Liver (tissue), 7 donors: ENCODE measurements at regions not wholly inside any gene's neighbourhood (a gene's known extent, or its start where the extent isn't known, plus 50 kb on each side); places are given as distances from the start of the nearest gene placed in this dataset.

Experiments used
- DNase-seq: peaks from one replicate; pipeline ENCODE4 v3.0.0-alpha.2; 2017; ENCODE audit warnings: low spot score
- H3K27ac ChIP-seq, 2 donors: one replicate each; pipeline ENCODE4 v1.7.0; 2013; ENCODE audit warnings: inconsistent platforms in 2 of 2, low read length in 2 of 2, control low read depth in 1 of 2, low read depth in 1 of 2, mild to moderate bottlenecking in 1 of 2
- H3K27me3 ChIP-seq, 4 donors: one replicate each; pipeline versions ENCODE4 v1.6.1 to v1.7.0; 2013; ENCODE audit warnings: low read length in 3 of 4, inconsistent platforms in 1 of 4, mild to moderate bottlenecking in 1 of 4, moderate library complexity in 1 of 4; ENCODE audit not compliant: control insufficient read depth in 4 of 4, insufficient read depth in 4 of 4
- H3K36me3 ChIP-seq, 4 donors: one replicate each; pipeline versions ENCODE4 v1.6.1 to v1.7.0; 2013; ENCODE audit warnings: low read length in 3 of 4, mild to moderate bottlenecking in 3 of 4, low read depth in 1 of 4, moderate library complexity in 1 of 4; ENCODE audit not compliant: control insufficient read depth in 4 of 4, insufficient read depth in 3 of 4
- H3K4me1 ChIP-seq, 4 donors: one replicate each; pipeline versions ENCODE4 v1.6.1 to v1.7.0; 2013; ENCODE audit warnings: low read length in 3 of 4, mild to moderate bottlenecking in 3 of 4, moderate library complexity in 1 of 4; ENCODE audit not compliant: control insufficient read depth in 4 of 4, insufficient read depth in 4 of 4
- H3K4me3 ChIP-seq, 3 donors: one replicate each; pipeline versions ENCODE4 v1.6.1 to v1.7.0; 2013; ENCODE audit warnings: low read length in 3 of 3, control low read depth in 1 of 3, low read depth in 1 of 3, mild to moderate bottlenecking in 1 of 3
- H3K9ac ChIP-seq, 2 donors: one replicate each; pipeline ENCODE4 v1.7.0; 2013; ENCODE audit warnings: low read length in 2 of 2, mild to moderate bottlenecking in 2 of 2, moderate library complexity in 2 of 2, control low read depth in 1 of 2, low read depth in 1 of 2
- H3K9me3 ChIP-seq, 4 donors: one replicate each; pipeline versions ENCODE4 v1.6.1 to v1.7.0; 2013; ENCODE audit warnings: low read length in 3 of 4; ENCODE audit not compliant: control insufficient read depth in 4 of 4
- ATF3 ChIP-seq: IDR thresholded peaks from 2 replicates; pipeline ENCODE4 v1.6.1; 2016; ENCODE audit warnings: antibody characterized with exemption
- EGR1 ChIP-seq, 2 donors: IDR thresholded peaks; 2 replicates each; pipeline ENCODE4 v1.6.1; 2016 to 2018; ENCODE audit warnings: antibody characterized with exemption in 2 of 2, low read depth in 2 of 2
- FOXA1 ChIP-seq: IDR thresholded peaks from 2 replicates; pipeline ENCODE4 v1.6.1; 2016; ENCODE audit warnings: antibody characterized with exemption
- FOXA2 ChIP-seq: IDR thresholded peaks from 2 replicates; pipeline ENCODE4 v1.6.1; 2016; ENCODE audit warnings: antibody characterized with exemption
- GABPA ChIP-seq, 2 donors: IDR thresholded peaks in 1 of 2; conservative IDR thresholded peaks in 1 of 2; 2 replicates each; pipeline ENCODE4 v1.6.1; 2016; ENCODE audit warnings: antibody characterized with exemption in 2 of 2, mild to moderate bottlenecking in 1 of 2, moderate library complexity in 1 of 2
- HNF4A ChIP-seq, 2 donors: conservative IDR thresholded peaks; 2 replicates each; pipeline ENCODE4 v1.6.1; 2016; ENCODE audit warnings: antibody characterized with exemption in 2 of 2, mild to moderate bottlenecking in 2 of 2
- HNF4G ChIP-seq: IDR thresholded peaks from 2 replicates; pipeline ENCODE4 v1.6.1; 2016; ENCODE audit warnings: antibody characterized with exemption
- JUND ChIP-seq, 2 donors: IDR thresholded peaks; 2 replicates each; pipeline ENCODE4 v1.6.1; 2016; ENCODE audit warnings: antibody characterized with exemption in 2 of 2
- MAX ChIP-seq: IDR thresholded peaks from 2 replicates; pipeline ENCODE4 v1.6.1; 2016; ENCODE audit warnings: antibody characterized with exemption
- NR2F2 ChIP-seq: IDR thresholded peaks from 2 replicates; pipeline ENCODE4 v1.6.1; 2016; ENCODE audit warnings: antibody characterized with exemption
- RAD21 ChIP-seq, 2 donors: IDR thresholded peaks; 2 replicates each; pipeline ENCODE4 v1.6.1; 2016; ENCODE audit warnings: antibody characterized with exemption in 2 of 2, mild to moderate bottlenecking in 2 of 2
- REST ChIP-seq: IDR thresholded peaks from 2 replicates; pipeline ENCODE4 v1.6.1; 2016; ENCODE audit warnings: antibody characterized with exemption, mild to moderate bottlenecking
- RXRA ChIP-seq, 2 donors: IDR thresholded peaks; 2 replicates each; pipeline ENCODE4 v1.6.1; 2017 to 2018; ENCODE audit warnings: antibody characterized with exemption in 2 of 2, mild to moderate bottlenecking in 1 of 2
- TAF1 ChIP-seq: conservative IDR thresholded peaks from 2 replicates; pipeline ENCODE4 v1.6.1; 2016; ENCODE audit warnings: antibody characterized with exemption, mild to moderate bottlenecking
- YY1 ChIP-seq: IDR thresholded peaks from 2 replicates; pipeline ENCODE4 v1.6.1; 2016; ENCODE audit warnings: antibody characterized with exemption, mild to moderate bottlenecking
- ZBTB33 ChIP-seq: IDR thresholded peaks from 2 replicates; pipeline ENCODE4 v1.6.1; 2016; ENCODE audit warnings: antibody characterized with exemption
- WGBS: extraction: QIAGEN DNeasy Blood & Tissue Kit; methylation state at CpG from one replicate; pipeline ENCODE4 v1.1.7; 2013; 5-methylcytosine and 5-hydroxymethylcytosine counted together
- donor health status: healthy.
- donor health status: healthy.
- donor health status: healthy.
- donor health status: healthy.

GRCh38 chr11:34757026-34757451, 136.1 kb downstream of the EHF start:
- no peak overlapping the region for H3K4me3 ChIP-seq
- TF ChIP-seq MAX (no peak), YY1 (no peak), ATF3 (no peak), EGR1 (IDR thresholded peaks at IDR 0.05; ENCODE audit: low read depth in 2 of 2) (no peak), RAD21 (IDR thresholded peaks at IDR 0.05) (no peak), REST (no peak), HNF4G (no peak)
- no peak overlapping the region for H3K9ac ChIP-seq
- no peak for DNase-seq
- H3K4me1 ChIP-seq = peaks cover 0 to 7% (median 0%) of the 10 kb centered on the region in 4 donors
- WGBS = 69% methylated on average over 1 of the region's 1 CpG
- no peaks in the 10 kb centered on the region for H3K27me3 ChIP-seq
- no peaks in the 10 kb centered on the region for H3K9me3 ChIP-seq
- no peak overlapping the region for H3K27ac ChIP-seq
- no peaks in the 10 kb centered on the region for H3K36me3 ChIP-seq

- H3K9me3 ChIP-seq = no peaks in the 10 kb centered on the region
- no peaks in the 10 kb centered on the region for H3K27me3 ChIP-seq
- no peak overlapping the region for H3K4me3 ChIP-seq
- no peak overlapping the region for H3K27ac ChIP-seq
- H3K4me1 ChIP-seq = peaks cover 0 to 7% (median 0%) of the 10 kb centered on the region in 4 donors
- no peak overlapping the region for H3K9ac ChIP-seq
- 83% methylated on average over 1 of the region's 1 CpG for WGBS
- TF ChIP-seq EGR1 (IDR thresholded peaks at IDR 0.05; ENCODE audit: low read depth in 2 of 2) = no peak
- no peak for TF ChIP-seq ATF3
- DNase-seq = no peak
- no peaks in the 10 kb centered on the region for H3K36me3 ChIP-seq
These were observed 135.7 kb downstream of the EHF start for GRCh38 chr11:34756591-34756990.

- 95% methylated on average over 7 of the region's 7 CpGs for WGBS
- no peak overlapping the region for H3K9ac ChIP-seq
- no peak for TF ChIP-seq REST
- TF ChIP-seq EGR1 (IDR thresholded peaks at IDR 0.05; ENCODE audit: low read depth in 2 of 2) = no peak
- TF ChIP-seq MAX = no peak
- no peak for TF ChIP-seq GABPA (IDR thresholded peaks at IDR 0.05 in 1 of 2, conservative IDR thresholded peaks at IDR 0.05 in 1 of 2)
- TF ChIP-seq ATF3 = no peak
- TF ChIP-seq FOXA1 = no peak
- TF ChIP-seq YY1 = no peak
- no peak for TF ChIP-seq RXRA (IDR thresholded peaks at IDR 0.05)
- no peak for TF ChIP-seq JUND (IDR thresholded peaks at IDR 0.05)
- TF ChIP-seq NR2F2 = no peak
- no peak for TF ChIP-seq RAD21 (IDR thresholded peaks at IDR 0.05)
- TF ChIP-seq HNF4A (conservative IDR thresholded peaks at IDR 0.05) = no peak
- TF ChIP-seq ZBTB33 = no peak
- no peak for TF ChIP-seq FOXA2
- TF ChIP-seq TAF1 = no peak
- no peak for TF ChIP-seq HNF4G
These were observed 134.8 kb downstream of the EHF start for GRCh38 chr11:34755671-34756070.

More at GRCh38 chr11:34755671-34756070, 134.8 kb downstream of the EHF start:
- H3K4me3 ChIP-seq = no peak overlapping the region
- DNase-seq = no peak
- H3K4me1 ChIP-seq = peaks cover 0 to 7% (median 2%) of the 10 kb centered on the region in 4 donors
- no peak overlapping the region for H3K27ac ChIP-seq
- no peaks in the 10 kb centered on the region for H3K36me3 ChIP-seq
- no peaks in the 10 kb centered on the region for H3K27me3 ChIP-seq
- no peaks in the 10 kb centered on the region for H3K9me3 ChIP-seq
